Activated T-cell treated with anti-CD3 and anti-CD28 coated beads, Interleukin-2, amount 50 U/mL, for 24 hours (primary cell): ENCODE measurements at regions not wholly inside any gene's neighbourhood (a gene's known extent, or its start where the extent isn't known, plus 50 kb on each side); places are given as distances from the start of the nearest gene placed in this dataset.

Experiments
- DNase-seq: peaks from one replicate; pipeline ENCODE4 v3.0.0-alpha.2; 2020
- H3K27ac Mint-ChIP-seq: 2 replicates; pipeline ENCODE4 v1.8.0; 2020; ENCODE audit warnings: mild to moderate bottlenecking, mixed read lengths
- H3K27me3 Mint-ChIP-seq: 2 replicates; pipeline ENCODE4 v1.8.0; 2020; ENCODE audit warnings: mixed read lengths
- H3K36me3 Mint-ChIP-seq: 2 replicates; pipeline ENCODE4 v1.8.0; 2020; ENCODE audit warnings: low read depth, mixed read lengths
- H3K4me1 Mint-ChIP-seq: 2 replicates; pipeline ENCODE4 v1.8.0; 2020; ENCODE audit warnings: low read depth, mixed read lengths
- H3K4me3 Mint-ChIP-seq: 2 replicates; pipeline ENCODE4 v1.8.0; 2020; ENCODE audit warnings: mild to moderate bottlenecking, moderate library complexity, mixed read lengths
- H3K9me3 Mint-ChIP-seq: 2 replicates; pipeline ENCODE4 v1.8.0; 2020; ENCODE audit warnings: mixed read lengths

- peaks cover 5% of the 10 kb centered on the region for H3K9me3 Mint-ChIP-seq
- no peaks in the 10 kb centered on the region for H3K4me1 Mint-ChIP-seq
- no peak for DNase-seq
- peaks cover 2% of the 10 kb centered on the region for H3K27me3 Mint-ChIP-seq
- no peak overlapping the region for H3K4me3 Mint-ChIP-seq
- H3K27ac Mint-ChIP-seq, result no peak overlapping the region
- H3K36me3 Mint-ChIP-seq, result no peaks in the 10 kb centered on the region
Observed at GRCh38 chr10:121082984-121083383, 231.8 kb downstream of the WDR11 start.

- no peak for DNase-seq
- H3K4me3 Mint-ChIP-seq, result no peak overlapping the region
- H3K36me3 Mint-ChIP-seq, result no peaks in the 10 kb centered on the region
- H3K27ac Mint-ChIP-seq, result no peak overlapping the region
- H3K4me1 Mint-ChIP-seq, result no peaks in the 10 kb centered on the region
- peaks cover 5% of the 10 kb centered on the region for H3K9me3 Mint-ChIP-seq
- H3K27me3 Mint-ChIP-seq, result peaks cover 2% of the 10 kb centered on the region
Observed at GRCh38 chr10:121084016-121084674, 233.0 kb downstream of the WDR11 start.

GRCh38 chr10:121084675-121085070 is 233.5 kb downstream of the WDR11 start:
- peaks cover 5% of the 10 kb centered on the region for H3K9me3 Mint-ChIP-seq
- no peak for DNase-seq
- H3K36me3 Mint-ChIP-seq, result no peaks in the 10 kb centered on the region
- H3K27me3 Mint-ChIP-seq, result peaks cover 2% of the 10 kb centered on the region
- H3K27ac Mint-ChIP-seq, result no peak overlapping the region
- no peak overlapping the region for H3K4me3 Mint-ChIP-seq
- H3K4me1 Mint-ChIP-seq, result no peaks in the 10 kb centered on the region

- H3K4me3 Mint-ChIP-seq, result no peak overlapping the region
- no peak overlapping the region for H3K27ac Mint-ChIP-seq
- H3K9me3 Mint-ChIP-seq, result peaks cover 5% of the 10 kb centered on the region
- no peaks in the 10 kb centered on the region for H3K36me3 Mint-ChIP-seq
- no peaks in the 10 kb centered on the region for H3K27me3 Mint-ChIP-seq
- no peaks in the 10 kb centered on the region for H3K4me1 Mint-ChIP-seq
- no peak for DNase-seq
Observed at GRCh38 chr10:121085367-121085766, 234.2 kb downstream of the WDR11 start.

- Mint-ChIP-seq H3K27ac (no peak overlapping the region), H3K36me3 (no peaks in the 10 kb centered on the region), H3K27me3 (no peaks in the 10 kb centered on the region), H3K4me3 (no peak overlapping the region), H3K4me1 (no peaks in the 10 kb centered on the region), H3K9me3 (peaks cover 5% of the 10 kb centered on the region)
- no peak for DNase-seq
Observed at GRCh38 chr10:121087129-121087528, 236.0 kb downstream of the WDR11 start.

- DNase-seq, result no peak
- Mint-ChIP-seq H3K27me3 (no peaks in the 10 kb centered on the region), H3K4me3 (no peak overlapping the region), H3K27ac (no peak overlapping the region), H3K4me1 (no peaks in the 10 kb centered on the region), H3K36me3 (no peaks in the 10 kb centered on the region), H3K9me3 (peaks cover 5% of the 10 kb centered on the region)
Observed at GRCh38 chr10:121087688-121088087, 236.5 kb downstream of the WDR11 start.

- no peak overlapping the region for H3K4me3 Mint-ChIP-seq
Observed at GRCh38 chr10:121088524-121088923, 237.4 kb downstream of the WDR11 start.

GRCh38 chr10:121089434-121089833 is 238.3 kb downstream of the WDR11 start:
- Mint-ChIP-seq H3K4me1 (no peaks in the 10 kb centered on the region), H3K4me3 (no peak overlapping the region), H3K36me3 (no peaks in the 10 kb centered on the region), H3K27ac (no peak overlapping the region), H3K9me3 (peaks cover 5% of the 10 kb centered on the region), H3K27me3 (no peaks in the 10 kb centered on the region)
- DNase-seq, result no peak

More at GRCh38 chr10:121088524-121088923, 237.4 kb downstream of the WDR11 start:
- no peak overlapping the region for H3K27ac Mint-ChIP-seq
- H3K27me3 Mint-ChIP-seq, result no peaks in the 10 kb centered on the region
- peaks cover 5% of the 10 kb centered on the region for H3K9me3 Mint-ChIP-seq
- DNase-seq, result no peak
- no peaks in the 10 kb centered on the region for H3K4me1 Mint-ChIP-seq
- H3K36me3 Mint-ChIP-seq, result no peaks in the 10 kb centered on the region

GRCh38 chr10:121091961-121092719 is 241.0 kb downstream of the WDR11 start:
- DNase-seq, result no peak
- H3K27me3 Mint-ChIP-seq, result no peaks in the 10 kb centered on the region
- H3K36me3 Mint-ChIP-seq, result no peaks in the 10 kb centered on the region
- no peak overlapping the region for H3K27ac Mint-ChIP-seq
- H3K4me3 Mint-ChIP-seq, result no peak overlapping the region
- peaks cover 5% of the 10 kb centered on the region for H3K9me3 Mint-ChIP-seq
- H3K4me1 Mint-ChIP-seq, result no peaks in the 10 kb centered on the region

GRCh38 chr10:121092720-121093095 is 241.5 kb downstream of the WDR11 start:
- Mint-ChIP-seq H3K4me3 (no peak overlapping the region), H3K27ac (no peak overlapping the region), H3K27me3 (no peaks in the 10 kb centered on the region), H3K9me3 (peaks cover 2% of the 10 kb centered on the region), H3K36me3 (no peaks in the 10 kb centered on the region), H3K4me1 (no peaks in the 10 kb centered on the region)
- DNase-seq, result no peak

GRCh38 chr10:121096617-121097431 is 245.7 kb downstream of the WDR11 start:
- DNase-seq, result no peak
- Mint-ChIP-seq H3K27me3 (no peaks in the 10 kb centered on the region), H3K27ac (no peak overlapping the region), H3K4me1 (no peaks in the 10 kb centered on the region), H3K4me3 (no peak overlapping the region), H3K9me3 (no peaks in the 10 kb centered on the region), H3K36me3 (no peaks in the 10 kb centered on the region)

- H3K36me3 Mint-ChIP-seq, result no peaks in the 10 kb centered on the region
- H3K27me3 Mint-ChIP-seq, result no peaks in the 10 kb centered on the region
- no peaks in the 10 kb centered on the region for H3K9me3 Mint-ChIP-seq
- H3K4me1 Mint-ChIP-seq, result no peaks in the 10 kb centered on the region
- no peak overlapping the region for H3K4me3 Mint-ChIP-seq
- no peak for DNase-seq
- H3K27ac Mint-ChIP-seq, result no peak overlapping the region
Observed at GRCh38 chr10:121098211-121098610, 247.0 kb downstream of the WDR11 start.

- Mint-ChIP-seq H3K4me1 (no peaks in the 10 kb centered on the region), H3K27ac (no peak overlapping the region), H3K9me3 (no peaks in the 10 kb centered on the region), H3K27me3 (no peaks in the 10 kb centered on the region), H3K4me3 (no peak overlapping the region), H3K36me3 (no peaks in the 10 kb centered on the region)
- no peak for DNase-seq
Observed at GRCh38 chr10:121098751-121099150, 247.6 kb downstream of the WDR11 start.

GRCh38 chr10:121099181-121099580 is 248.0 kb downstream of the WDR11 start:
- H3K4me1 Mint-ChIP-seq, result no peaks in the 10 kb centered on the region
- H3K36me3 Mint-ChIP-seq, result no peaks in the 10 kb centered on the region
- H3K4me3 Mint-ChIP-seq, result no peak overlapping the region
- H3K9me3 Mint-ChIP-seq, result no peaks in the 10 kb centered on the region
- no peaks in the 10 kb centered on the region for H3K27me3 Mint-ChIP-seq
- DNase-seq, result no peak
- H3K27ac Mint-ChIP-seq, result no peak overlapping the region

GRCh38 chr10:121099592-121099991 is 248.4 kb downstream of the WDR11 start:
- Mint-ChIP-seq H3K4me1 (no peaks in the 10 kb centered on the region), H3K27ac (no peak overlapping the region), H3K36me3 (no peaks in the 10 kb centered on the region), H3K27me3 (no peaks in the 10 kb centered on the region), H3K9me3 (no peaks in the 10 kb centered on the region), H3K4me3 (no peak overlapping the region)
- DNase-seq, result no peak
